ENCODE measurements at regions not wholly inside any gene's neighbourhood (a gene's known extent, or its start where the extent isn't known, plus 50 kb on each side); places are given as distances from the start of the nearest gene placed in this dataset.

DNA sequence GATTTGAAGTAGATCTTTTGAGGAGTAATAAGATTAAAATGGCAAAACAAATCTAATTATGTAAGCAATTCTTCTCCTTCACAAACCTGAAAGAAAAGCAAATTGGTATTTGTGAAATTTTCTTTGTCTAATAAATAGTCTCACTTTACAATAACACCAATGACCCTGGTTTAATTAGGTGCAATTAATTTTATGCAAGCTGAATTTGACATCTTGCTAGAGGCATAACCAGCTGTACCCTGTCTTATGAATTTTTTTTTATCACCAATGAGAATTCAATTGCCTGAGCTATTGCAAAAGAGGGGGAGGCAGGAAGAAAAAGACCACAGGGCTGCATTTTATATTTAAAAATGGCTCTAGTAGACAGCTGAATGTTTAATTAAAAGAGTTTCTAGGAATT, 113.5 kb upstream of the IL12A start:
- no peak for TF ChIP-seq POLR2A (IDR thresholded peaks at IDR 0.05)
- TF ChIP-seq, protein P1, sequence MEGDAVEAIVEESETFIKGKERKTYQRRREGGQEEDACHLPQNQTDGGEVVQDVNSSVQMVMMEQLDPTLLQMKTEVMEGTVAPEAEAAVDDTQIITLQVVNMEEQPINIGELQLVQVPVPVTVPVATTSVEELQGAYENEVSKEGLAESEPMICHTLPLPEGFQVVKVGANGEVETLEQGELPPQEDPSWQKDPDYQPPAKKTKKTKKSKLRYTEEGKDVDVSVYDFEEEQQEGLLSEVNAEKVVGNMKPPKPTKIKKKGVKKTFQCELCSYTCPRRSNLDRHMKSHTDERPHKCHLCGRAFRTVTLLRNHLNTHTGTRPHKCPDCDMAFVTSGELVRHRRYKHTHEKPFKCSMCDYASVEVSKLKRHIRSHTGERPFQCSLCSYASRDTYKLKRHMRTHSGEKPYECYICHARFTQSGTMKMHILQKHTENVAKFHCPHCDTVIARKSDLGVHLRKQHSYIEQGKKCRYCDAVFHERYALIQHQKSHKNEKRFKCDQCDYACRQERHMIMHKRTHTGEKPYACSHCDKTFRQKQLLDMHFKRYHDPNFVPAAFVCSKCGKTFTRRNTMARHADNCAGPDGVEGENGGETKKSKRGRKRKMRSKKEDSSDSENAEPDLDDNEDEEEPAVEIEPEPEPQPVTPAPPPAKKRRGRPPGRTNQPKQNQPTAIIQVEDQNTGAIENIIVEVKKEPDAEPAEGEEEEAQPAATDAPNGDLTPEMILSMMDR (IDR thresholded peaks at IDR 0.05 in 8 of 11, conservative IDR thresholded peaks at IDR 0.05 in 3 of 11) = no peak

Data from spleen (tissue), 7 donors.